SK-N-SH treated with all-trans-retinoic acid at 6 μM for 48 hours (cell line): ENCODE measurements at regions not wholly inside any gene's neighbourhood (a gene's known extent, or its start where the extent isn't known, plus 50 kb on each side); places are given as distances from the start of the nearest gene placed in this dataset.

Source experiments
- ARNTL ChIP-seq: fragments of 450-650 bp; formaldehyde crosslinking; IDR thresholded peaks from 2 replicates; pipeline ENCODE4 v1.5.0; 2020; ENCODE audit warnings: low read depth, mild to moderate bottlenecking, moderate library complexity, borderline replicate concordance
- ZFP3 ChIP-seq: fragments of 250-450 bp; sonication (Bioruptor Pico); IDR thresholded peaks from 2 replicates; pipeline ENCODE4 v1.5.0; 2020; ENCODE audit warnings: mild to moderate bottlenecking, moderate library complexity
- TF ChIP-seq, protein P1 (sequence below): fragments of 250-450 bp; sonication (Bioruptor Pico); IDR thresholded peaks from 2 replicates; pipeline ENCODE4 v1.5.1; 2020; ENCODE audit warnings: low read depth, mild to moderate bottlenecking, moderate library complexity

GRCh38 chr10:128560406-128560805 lies 434.2 kb upstream of the MKI67 start:
- TF ChIP-seq ZFP3 (CRISPR knock-in tag) (no peak), ARNTL (CRISPR knock-in tag) (no peak)
- TF ChIP-seq, protein P1, sequence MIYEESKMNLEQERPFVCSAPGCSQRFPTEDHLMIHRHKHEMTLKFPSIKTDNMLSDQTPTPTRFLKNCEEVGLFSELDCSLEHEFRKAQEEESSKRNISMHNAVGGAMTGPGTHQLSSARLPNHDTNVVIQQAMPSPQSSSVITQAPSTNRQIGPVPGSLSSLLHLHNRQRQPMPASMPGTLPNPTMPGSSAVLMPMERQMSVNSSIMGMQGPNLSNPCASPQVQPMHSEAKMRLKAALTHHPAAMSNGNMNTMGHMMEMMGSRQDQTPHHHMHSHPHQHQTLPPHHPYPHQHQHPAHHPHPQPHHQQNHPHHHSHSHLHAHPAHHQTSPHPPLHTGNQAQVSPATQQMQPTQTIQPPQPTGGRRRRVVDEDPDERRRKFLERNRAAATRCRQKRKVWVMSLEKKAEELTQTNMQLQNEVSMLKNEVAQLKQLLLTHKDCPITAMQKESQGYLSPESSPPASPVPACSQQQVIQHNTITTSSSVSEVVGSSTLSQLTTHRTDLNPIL (CRISPR knock-in tag): no peak
